ENCODE measurements at regions not wholly inside any gene's neighbourhood (a gene's known extent, or its start where the extent isn't known, plus 50 kb on each side); places are given as distances from the start of the nearest gene placed in this dataset.

DNA sequence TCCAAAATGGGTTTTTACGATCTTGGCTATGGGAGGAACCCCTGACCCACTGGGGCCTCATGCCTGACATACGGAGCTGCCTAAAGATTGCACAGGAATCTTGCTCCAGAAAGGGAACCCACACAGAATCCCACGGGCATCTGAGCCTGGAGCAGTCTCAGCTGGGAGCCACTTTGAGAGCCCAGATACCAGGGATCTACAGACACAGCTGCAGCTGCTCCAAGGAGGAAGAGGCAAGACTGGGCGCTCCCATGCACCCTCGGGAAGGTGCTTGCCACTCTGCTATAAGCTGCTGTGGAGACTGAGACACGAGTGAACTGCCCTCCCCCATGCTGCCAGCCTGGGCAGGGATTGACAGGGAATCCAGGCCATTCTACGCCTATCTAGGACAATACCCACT is 202.5 kb downstream of the REEP3 start:
- TF ChIP-seq, protein P1, sequence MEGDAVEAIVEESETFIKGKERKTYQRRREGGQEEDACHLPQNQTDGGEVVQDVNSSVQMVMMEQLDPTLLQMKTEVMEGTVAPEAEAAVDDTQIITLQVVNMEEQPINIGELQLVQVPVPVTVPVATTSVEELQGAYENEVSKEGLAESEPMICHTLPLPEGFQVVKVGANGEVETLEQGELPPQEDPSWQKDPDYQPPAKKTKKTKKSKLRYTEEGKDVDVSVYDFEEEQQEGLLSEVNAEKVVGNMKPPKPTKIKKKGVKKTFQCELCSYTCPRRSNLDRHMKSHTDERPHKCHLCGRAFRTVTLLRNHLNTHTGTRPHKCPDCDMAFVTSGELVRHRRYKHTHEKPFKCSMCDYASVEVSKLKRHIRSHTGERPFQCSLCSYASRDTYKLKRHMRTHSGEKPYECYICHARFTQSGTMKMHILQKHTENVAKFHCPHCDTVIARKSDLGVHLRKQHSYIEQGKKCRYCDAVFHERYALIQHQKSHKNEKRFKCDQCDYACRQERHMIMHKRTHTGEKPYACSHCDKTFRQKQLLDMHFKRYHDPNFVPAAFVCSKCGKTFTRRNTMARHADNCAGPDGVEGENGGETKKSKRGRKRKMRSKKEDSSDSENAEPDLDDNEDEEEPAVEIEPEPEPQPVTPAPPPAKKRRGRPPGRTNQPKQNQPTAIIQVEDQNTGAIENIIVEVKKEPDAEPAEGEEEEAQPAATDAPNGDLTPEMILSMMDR (IDR thresholded peaks at IDR 0.05; ENCODE audit: low read length) = no peak
- TF ChIP-seq EZH2 (IDR thresholded peaks at IDR 0.05; ENCODE audit: borderline replicate concordance, low read length) = no peak
